ENCODE measurements at regions not wholly inside any gene's neighbourhood (a gene's known extent, or its start where the extent isn't known, plus 50 kb on each side); places are given as distances from the start of the nearest gene placed in this dataset.

GRCh38 chr13:59269476-59269875, 894.3 kb downstream of the DIAPH3 start:
- TF ChIP-seq CTCF (IDR thresholded peaks at IDR 0.05) (no peak), EP300 (IDR thresholded peaks at IDR 0.05) (no peak), POLR2A (IDR thresholded peaks at IDR 0.05) (no peak), POLR2AphosphoS5 (IDR thresholded peaks at IDR 0.05) (no peak)

All from upper lobe of left lung (tissue), 4 donors.